ENCODE measurements at regions not wholly inside any gene's neighbourhood (a gene's known extent, or its start where the extent isn't known, plus 50 kb on each side); places are given as distances from the start of the nearest gene placed in this dataset.

DNA sequence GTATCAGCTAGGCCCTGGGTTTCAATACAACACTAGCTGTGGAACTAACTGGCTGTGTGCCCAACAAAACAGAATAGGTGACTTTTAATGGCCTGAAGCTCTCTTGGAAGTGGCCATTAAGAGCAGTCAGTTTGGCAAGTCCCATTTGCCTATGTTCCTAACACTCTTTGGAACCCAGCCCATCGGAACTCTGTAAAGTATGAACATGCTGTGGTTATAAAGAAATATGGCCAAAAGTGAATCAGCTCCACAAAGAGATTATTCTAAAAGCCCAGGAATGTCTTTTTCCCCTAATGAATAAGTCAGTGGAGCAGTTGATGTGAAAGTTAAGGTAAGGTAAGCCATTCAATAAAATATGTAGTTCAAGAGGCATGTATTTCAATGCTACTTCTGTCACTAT lies 223.7 kb upstream of the ADAMTS5 start:
- DNase-seq (no peak), ATAC-seq (ENCODE audit: insufficient read depth, low read depth) (no peak)
- Histone ChIP-seq H3K27ac (ENCODE audit: low read length) (no peak overlapping the region), H4K20me1 (ENCODE audit: insufficient read depth, low read length) (no peaks in the 10 kb centered on the region), H3K79me2 (ENCODE audit: insufficient read depth, low read length) (no peaks in the 10 kb centered on the region), H3K4me2 (ENCODE audit: insufficient read depth, low read length) (no peak overlapping the region), H3K4me1 (ENCODE audit: insufficient read depth, low read length) (no peaks in the 10 kb centered on the region), H3K4me3 (ENCODE audit: low read depth in 1 of 2, low read length in 2 of 2) (no peak overlapping the region), H3K27me3 (ENCODE audit: insufficient read depth, low read length, poor library complexity) (no peaks in the 10 kb centered on the region), H3K9ac (ENCODE audit: low read depth, low read length) (no peak overlapping the region), H3K36me3 (ENCODE audit: insufficient read depth, low read length) (no peaks in the 10 kb centered on the region), H3K9me3 (ENCODE audit: insufficient read depth, low read length, severe bottlenecking) (no peaks in the 10 kb centered on the region), H2AFZ (ENCODE audit: low read depth, low read length) (no peak overlapping the region)
- TF ChIP-seq EZH2 (IDR thresholded peaks at IDR 0.05; ENCODE audit: borderline replicate concordance, low read depth, low read length, severe bottlenecking): no peak
- TF ChIP-seq, protein P1, sequence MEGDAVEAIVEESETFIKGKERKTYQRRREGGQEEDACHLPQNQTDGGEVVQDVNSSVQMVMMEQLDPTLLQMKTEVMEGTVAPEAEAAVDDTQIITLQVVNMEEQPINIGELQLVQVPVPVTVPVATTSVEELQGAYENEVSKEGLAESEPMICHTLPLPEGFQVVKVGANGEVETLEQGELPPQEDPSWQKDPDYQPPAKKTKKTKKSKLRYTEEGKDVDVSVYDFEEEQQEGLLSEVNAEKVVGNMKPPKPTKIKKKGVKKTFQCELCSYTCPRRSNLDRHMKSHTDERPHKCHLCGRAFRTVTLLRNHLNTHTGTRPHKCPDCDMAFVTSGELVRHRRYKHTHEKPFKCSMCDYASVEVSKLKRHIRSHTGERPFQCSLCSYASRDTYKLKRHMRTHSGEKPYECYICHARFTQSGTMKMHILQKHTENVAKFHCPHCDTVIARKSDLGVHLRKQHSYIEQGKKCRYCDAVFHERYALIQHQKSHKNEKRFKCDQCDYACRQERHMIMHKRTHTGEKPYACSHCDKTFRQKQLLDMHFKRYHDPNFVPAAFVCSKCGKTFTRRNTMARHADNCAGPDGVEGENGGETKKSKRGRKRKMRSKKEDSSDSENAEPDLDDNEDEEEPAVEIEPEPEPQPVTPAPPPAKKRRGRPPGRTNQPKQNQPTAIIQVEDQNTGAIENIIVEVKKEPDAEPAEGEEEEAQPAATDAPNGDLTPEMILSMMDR (IDR thresholded peaks at IDR 0.05; ENCODE audit: borderline replicate concordance, extremely low read depth, low read length, poor library complexity, severe bottlenecking): no peak

DNA sequence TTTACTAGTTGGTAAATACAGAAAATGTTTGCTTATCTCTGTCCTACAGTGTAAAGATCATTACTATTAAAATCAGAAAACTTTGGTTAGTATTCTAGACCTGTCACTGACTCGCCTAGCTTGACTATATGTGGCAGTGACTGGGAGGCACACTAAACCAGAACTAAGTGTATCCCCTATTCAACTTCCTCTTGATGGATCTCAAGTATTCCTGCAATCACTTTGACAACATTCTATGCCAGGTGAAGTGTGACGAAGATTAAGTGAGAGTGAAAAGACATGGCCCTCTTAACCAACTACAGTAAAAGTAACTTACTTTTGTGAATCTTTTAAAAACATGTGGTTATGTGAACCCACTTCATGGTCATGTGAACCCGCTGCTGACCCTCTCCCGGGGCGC lies 223.0 kb upstream of the ADAMTS5 start:
- H3K36me3 ChIP-seq (ENCODE audit: insufficient read depth, low read length): no peaks in the 10 kb centered on the region
- no peak overlapping the region for H3K4me3 ChIP-seq (ENCODE audit: low read depth in 1 of 2, low read length in 2 of 2)
- DNase-seq (no peak), ATAC-seq (ENCODE audit: insufficient read depth, low read depth) (no peak)
- H3K9me3 ChIP-seq (ENCODE audit: insufficient read depth, low read length, severe bottlenecking): no peaks in the 10 kb centered on the region
- no peak overlapping the region for H3K27ac ChIP-seq (ENCODE audit: low read length)
- no peak overlapping the region for H3K4me2 ChIP-seq (ENCODE audit: insufficient read depth, low read length)
- H2AFZ ChIP-seq (ENCODE audit: low read depth, low read length): no peak overlapping the region
- H3K4me1 ChIP-seq (ENCODE audit: insufficient read depth, low read length): no peaks in the 10 kb centered on the region
- H3K9ac ChIP-seq (ENCODE audit: low read depth, low read length): no peak overlapping the region
- TF ChIP-seq EZH2 (IDR thresholded peaks at IDR 0.05; ENCODE audit: borderline replicate concordance, low read depth, low read length, severe bottlenecking): no peak
- TF ChIP-seq, protein P1 (IDR thresholded peaks at IDR 0.05; ENCODE audit: borderline replicate concordance, extremely low read depth, low read length, poor library complexity, severe bottlenecking): no peak
- no peaks in the 10 kb centered on the region for H3K27me3 ChIP-seq (ENCODE audit: insufficient read depth, low read length, poor library complexity)
- no peaks in the 10 kb centered on the region for H3K79me2 ChIP-seq (ENCODE audit: insufficient read depth, low read length)
- H4K20me1 ChIP-seq (ENCODE audit: insufficient read depth, low read length): no peaks in the 10 kb centered on the region

DNA sequence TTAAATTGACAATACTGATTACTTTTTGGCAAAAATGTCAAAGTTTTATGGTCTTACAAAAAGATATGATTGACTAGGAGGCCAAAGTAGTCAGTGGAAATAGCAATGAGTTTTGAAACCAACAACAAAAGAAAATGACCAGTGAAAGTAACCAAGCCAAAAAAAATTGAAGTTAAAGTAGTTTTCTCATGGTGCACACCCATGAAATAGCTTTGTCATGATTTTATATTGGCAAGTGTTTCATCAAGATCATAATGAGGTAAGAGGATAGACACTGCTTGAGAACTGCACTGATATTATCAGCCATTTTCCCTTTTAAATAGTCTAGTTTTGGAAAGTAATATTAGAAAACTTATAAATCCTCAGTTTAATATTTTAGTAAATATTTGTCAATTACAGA lies 206.2 kb upstream of the ADAMTS5 start:
- H3K79me2 ChIP-seq (ENCODE audit: insufficient read depth, low read length): no peaks in the 10 kb centered on the region
- H3K27ac ChIP-seq (ENCODE audit: low read length): no peak overlapping the region
- H3K4me1 ChIP-seq (ENCODE audit: insufficient read depth, low read length): no peaks in the 10 kb centered on the region
- no peak overlapping the region for H2AFZ ChIP-seq (ENCODE audit: low read depth, low read length)
- H3K36me3 ChIP-seq (ENCODE audit: insufficient read depth, low read length): no peaks in the 10 kb centered on the region
- DNase-seq (no peak), ATAC-seq (ENCODE audit: insufficient read depth, low read depth) (no peak)
- H3K4me2 ChIP-seq (ENCODE audit: insufficient read depth, low read length): no peak overlapping the region
- no peaks in the 10 kb centered on the region for H4K20me1 ChIP-seq (ENCODE audit: insufficient read depth, low read length)
- no peak overlapping the region for H3K9ac ChIP-seq (ENCODE audit: low read depth, low read length)
- no peak overlapping the region for H3K4me3 ChIP-seq (ENCODE audit: low read depth in 1 of 2, low read length in 2 of 2)
- no peaks in the 10 kb centered on the region for H3K27me3 ChIP-seq (ENCODE audit: insufficient read depth, low read length, poor library complexity)
- TF ChIP-seq, protein P1 (IDR thresholded peaks at IDR 0.05; ENCODE audit: borderline replicate concordance, extremely low read depth, low read length, poor library complexity, severe bottlenecking): no peak
- no peak for TF ChIP-seq EZH2 (IDR thresholded peaks at IDR 0.05; ENCODE audit: borderline replicate concordance, low read depth, low read length, severe bottlenecking)
- H3K9me3 ChIP-seq (ENCODE audit: insufficient read depth, low read length, severe bottlenecking): no peaks in the 10 kb centered on the region

DNA sequence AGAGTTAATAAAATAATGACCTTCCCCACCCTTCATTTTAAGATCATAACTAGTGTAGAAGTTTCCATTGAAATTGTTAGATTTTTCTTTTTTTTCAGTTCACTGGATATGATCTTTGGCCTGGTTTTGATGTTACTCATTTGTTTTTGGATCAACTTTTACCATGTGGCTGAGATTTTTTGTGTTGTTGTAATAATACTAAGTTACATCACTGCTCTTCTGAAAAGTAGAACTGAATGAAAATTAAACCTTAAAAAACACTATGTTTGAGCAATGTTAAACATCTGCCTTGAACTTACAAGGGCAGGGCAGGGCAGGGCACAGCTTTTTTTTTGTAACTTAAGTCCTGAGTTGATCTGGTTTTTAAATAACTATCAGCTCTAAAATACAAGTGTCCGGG lies 204.8 kb upstream of the ADAMTS5 start:
- H3K27me3 ChIP-seq (ENCODE audit: insufficient read depth, low read length, poor library complexity): no peaks in the 10 kb centered on the region
- no peak overlapping the region for H2AFZ ChIP-seq (ENCODE audit: low read depth, low read length)
- no peaks in the 10 kb centered on the region for H4K20me1 ChIP-seq (ENCODE audit: insufficient read depth, low read length)
- H3K27ac ChIP-seq (ENCODE audit: low read length): no peak overlapping the region
- H3K9ac ChIP-seq (ENCODE audit: low read depth, low read length): no peak overlapping the region
- H3K79me2 ChIP-seq (ENCODE audit: insufficient read depth, low read length): no peaks in the 10 kb centered on the region
- TF ChIP-seq, protein P1 (IDR thresholded peaks at IDR 0.05; ENCODE audit: borderline replicate concordance, extremely low read depth, low read length, poor library complexity, severe bottlenecking): no peak
- TF ChIP-seq EZH2 (IDR thresholded peaks at IDR 0.05; ENCODE audit: borderline replicate concordance, low read depth, low read length, severe bottlenecking): no peak
- ATAC-seq (ENCODE audit: insufficient read depth, low read depth): no peak
- no peak for DNase-seq
- no peaks in the 10 kb centered on the region for H3K9me3 ChIP-seq (ENCODE audit: insufficient read depth, low read length, severe bottlenecking)
- no peaks in the 10 kb centered on the region for H3K36me3 ChIP-seq (ENCODE audit: insufficient read depth, low read length)
- no peak overlapping the region for H3K4me3 ChIP-seq (ENCODE audit: low read depth in 1 of 2, low read length in 2 of 2)
- no peak overlapping the region for H3K4me2 ChIP-seq (ENCODE audit: insufficient read depth, low read length)
- H3K4me1 ChIP-seq (ENCODE audit: insufficient read depth, low read length): no peaks in the 10 kb centered on the region
